Chondrocyte (in vitro differentiated cells): ENCODE measurements at regions not wholly inside any gene's neighbourhood (a gene's known extent, or its start where the extent isn't known, plus 50 kb on each side); places are given as distances from the start of the nearest gene placed in this dataset.

Experiments used
- DNase-seq: peaks from one replicate; pipeline ENCODE4 v3.0.0; 2021; ENCODE audit warnings: mixed read lengths, low spot score
- H3K27ac Mint-ChIP-seq: one replicate; pipeline ENCODE4 v1.8.0; 2021; ENCODE audit warnings: mild to moderate bottlenecking, moderate library complexity, mixed read lengths; ENCODE audit not compliant: unreplicated experiment
- H3K27me3 Mint-ChIP-seq: 2 replicates; pipeline ENCODE4 v1.8.0; 2021; ENCODE audit warnings: low read depth, mixed read lengths
- H3K36me3 Mint-ChIP-seq: 2 replicates; pipeline ENCODE4 v1.8.0; 2021; ENCODE audit warnings: low read depth, mixed read lengths
- H3K4me1 Mint-ChIP-seq: 2 replicates; pipeline ENCODE4 v1.8.0; 2021; ENCODE audit warnings: low read depth, mild to moderate bottlenecking, mixed read lengths
- H3K4me3 Mint-ChIP-seq: one replicate; pipeline ENCODE4 v1.8.0; 2021; ENCODE audit warnings: mild to moderate bottlenecking, moderate library complexity, mixed read lengths; ENCODE audit not compliant: unreplicated experiment
- H3K9me3 Mint-ChIP-seq: 2 replicates; pipeline ENCODE4 v1.8.0; 2021; ENCODE audit warnings: low read depth, mixed read lengths
- TF ChIP-seq, protein P1 (sequence below): fragments of 200-600 bp; sonication (generic); IDR thresholded peaks from 2 replicates; pipeline ENCODE4 v1.5.0; 2021; ENCODE audit warnings: antibody characterized with exemption, mild to moderate bottlenecking, moderate library complexity

DNA sequence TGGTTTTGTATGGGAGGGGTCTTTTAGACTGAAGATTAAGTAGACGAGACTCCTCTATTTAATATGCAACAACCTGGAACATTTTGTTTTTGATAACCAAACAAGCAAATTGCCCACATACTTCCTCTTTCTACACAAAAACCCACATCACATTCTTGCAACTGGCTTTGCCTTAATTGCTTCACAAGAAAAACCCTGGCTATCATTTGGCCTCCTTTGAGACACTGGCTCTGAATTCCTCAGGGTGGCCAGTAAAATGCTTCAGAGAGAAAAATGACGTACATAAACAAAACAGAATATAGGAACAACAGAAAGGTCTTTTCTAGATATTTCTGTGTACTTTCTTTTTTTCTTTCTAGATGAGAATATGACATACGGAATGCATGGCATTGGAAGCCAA lies 103.0 kb downstream of the TRIB2 start:
- TF ChIP-seq, protein P1, sequence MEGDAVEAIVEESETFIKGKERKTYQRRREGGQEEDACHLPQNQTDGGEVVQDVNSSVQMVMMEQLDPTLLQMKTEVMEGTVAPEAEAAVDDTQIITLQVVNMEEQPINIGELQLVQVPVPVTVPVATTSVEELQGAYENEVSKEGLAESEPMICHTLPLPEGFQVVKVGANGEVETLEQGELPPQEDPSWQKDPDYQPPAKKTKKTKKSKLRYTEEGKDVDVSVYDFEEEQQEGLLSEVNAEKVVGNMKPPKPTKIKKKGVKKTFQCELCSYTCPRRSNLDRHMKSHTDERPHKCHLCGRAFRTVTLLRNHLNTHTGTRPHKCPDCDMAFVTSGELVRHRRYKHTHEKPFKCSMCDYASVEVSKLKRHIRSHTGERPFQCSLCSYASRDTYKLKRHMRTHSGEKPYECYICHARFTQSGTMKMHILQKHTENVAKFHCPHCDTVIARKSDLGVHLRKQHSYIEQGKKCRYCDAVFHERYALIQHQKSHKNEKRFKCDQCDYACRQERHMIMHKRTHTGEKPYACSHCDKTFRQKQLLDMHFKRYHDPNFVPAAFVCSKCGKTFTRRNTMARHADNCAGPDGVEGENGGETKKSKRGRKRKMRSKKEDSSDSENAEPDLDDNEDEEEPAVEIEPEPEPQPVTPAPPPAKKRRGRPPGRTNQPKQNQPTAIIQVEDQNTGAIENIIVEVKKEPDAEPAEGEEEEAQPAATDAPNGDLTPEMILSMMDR: no peak
- Mint-ChIP-seq H3K4me1 (peaks cover 29% of the 10 kb centered on the region), H3K27me3 (no peaks in the 10 kb centered on the region), H3K9me3 (peaks cover 3% of the 10 kb centered on the region), H3K4me3 (no peak overlapping the region), H3K27ac (peak overlapping the region; percentile 93), H3K36me3 (peaks cover 2% of the 10 kb centered on the region)
- DNase-seq: no peak

DNA sequence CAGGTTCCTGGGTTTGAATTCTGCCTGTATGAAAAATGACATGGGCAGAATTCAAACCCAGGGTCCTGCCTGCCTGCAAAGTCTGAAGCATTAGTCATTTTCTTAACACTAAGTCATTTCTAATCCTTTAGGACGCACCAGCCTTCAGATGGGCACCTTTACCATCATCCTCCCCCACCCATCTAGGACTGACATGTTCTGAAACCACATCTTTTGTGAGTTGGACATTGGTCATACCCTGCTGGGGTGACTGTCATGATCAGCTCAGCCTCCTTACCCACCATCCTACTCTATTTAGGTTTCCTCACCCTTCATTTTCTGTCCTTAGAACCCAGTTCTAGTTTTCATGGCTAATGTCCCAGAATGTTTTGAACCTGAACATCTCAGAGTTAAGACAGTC lies 104.9 kb downstream of the TRIB2 start:
- Mint-ChIP-seq H3K4me3 (no peak overlapping the region), H3K9me3 (peaks cover 3% of the 10 kb centered on the region)

DNA sequence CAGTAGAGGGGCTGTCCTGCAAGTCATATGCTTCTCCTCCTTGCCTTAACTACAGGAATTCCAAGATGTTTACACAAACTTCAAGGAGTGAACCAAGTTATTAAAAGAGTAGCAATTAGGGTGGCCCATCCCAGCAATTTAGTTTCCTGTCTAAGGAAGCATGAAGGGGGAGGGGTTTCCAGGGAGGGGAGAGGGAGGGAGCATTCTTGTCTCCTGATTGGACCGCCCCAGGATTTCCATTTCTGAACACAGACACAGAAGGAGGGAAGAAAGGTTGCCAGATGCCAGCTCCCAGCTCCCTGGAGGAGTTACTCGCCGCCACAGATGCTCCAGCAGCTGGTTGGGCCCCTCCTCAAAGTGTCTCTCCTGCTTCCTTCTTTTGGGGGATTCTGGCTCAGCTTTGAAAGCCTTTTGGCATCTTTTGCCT lies 107.6 kb downstream of the TRIB2 start:
- DNase-seq: no peak
- Mint-ChIP-seq H3K27me3 (no peaks in the 10 kb centered on the region), H3K27ac (no peak overlapping the region), H3K4me3 (no peak overlapping the region), H3K9me3 (no peaks in the 10 kb centered on the region), H3K36me3 (no peaks in the 10 kb centered on the region), H3K4me1 (peaks cover 21% of the 10 kb centered on the region)
- TF ChIP-seq, protein P1: no peak

More for the DNA sequence above, 104.9 kb downstream of the TRIB2 start:
- H3K4me1 Mint-ChIP-seq: peaks cover 32% of the 10 kb centered on the region
- DNase-seq: no peak
- H3K27ac Mint-ChIP-seq: no peak overlapping the region
- TF ChIP-seq, protein P1: no peak
- H3K27me3 Mint-ChIP-seq: no peaks in the 10 kb centered on the region
- H3K36me3 Mint-ChIP-seq: peaks cover 2% of the 10 kb centered on the region

DNA sequence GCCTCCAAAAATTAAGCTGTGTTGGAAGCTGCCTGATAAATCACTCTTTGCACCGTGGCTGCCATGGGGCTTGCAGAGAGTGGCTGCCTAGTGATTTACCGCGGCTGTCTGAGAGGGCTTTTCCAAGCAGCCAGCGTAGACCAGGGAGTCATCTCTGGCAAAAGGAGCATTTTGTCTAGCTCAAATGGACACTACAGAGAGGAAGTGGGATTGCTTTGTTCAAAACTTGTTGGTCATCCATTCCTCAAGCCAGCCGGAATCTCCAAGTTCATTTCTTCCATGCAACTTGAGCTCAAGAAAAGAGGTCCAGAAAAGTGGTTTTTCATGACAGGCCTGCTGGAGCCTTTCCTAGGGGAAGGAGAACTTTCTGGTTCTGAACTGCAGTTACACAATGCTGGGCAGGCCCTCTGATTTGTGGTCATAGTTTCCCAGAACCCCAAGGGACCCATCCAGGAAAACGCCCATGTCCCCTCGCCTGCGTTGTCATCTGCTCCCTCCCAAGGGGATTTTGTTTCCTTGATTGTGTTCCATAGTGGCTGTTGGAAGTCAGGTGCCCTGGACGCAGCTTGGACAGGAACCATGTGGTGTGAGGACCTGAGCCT lies 108.1 kb downstream of the TRIB2 start:
- Mint-ChIP-seq H3K27me3 (no peaks in the 10 kb centered on the region), H3K36me3 (no peaks in the 10 kb centered on the region), H3K4me3 (no peak overlapping the region), H3K4me1 (peaks cover 16% of the 10 kb centered on the region), H3K27ac (no peak overlapping the region), H3K9me3 (no peaks in the 10 kb centered on the region)
- DNase-seq: no peak
- TF ChIP-seq, protein P1: no peak

DNA sequence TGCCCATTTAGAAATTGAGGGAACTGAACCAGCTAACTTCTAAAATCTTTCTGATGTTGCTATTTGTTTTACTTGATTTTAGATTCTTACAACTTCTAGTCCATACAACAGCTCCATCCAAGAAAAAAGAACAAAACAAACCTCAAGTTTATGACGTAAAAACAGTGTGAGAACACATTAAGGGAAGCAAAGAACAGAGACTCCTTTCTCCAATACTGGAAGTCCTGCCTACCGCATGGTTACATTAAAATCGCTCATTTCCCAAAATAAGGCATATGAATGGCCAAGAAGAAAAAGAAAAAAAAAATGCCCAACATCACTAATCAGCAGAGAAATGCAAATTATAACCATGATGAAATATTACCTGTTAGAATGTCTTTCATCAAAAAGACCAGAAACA lies 110.0 kb downstream of the TRIB2 start:
- TF ChIP-seq, protein P1: no peak
- Mint-ChIP-seq H3K36me3 (no peaks in the 10 kb centered on the region), H3K27ac (no peak overlapping the region), H3K4me3 (no peak overlapping the region), H3K4me1 (peaks cover 13% of the 10 kb centered on the region), H3K9me3 (no peaks in the 10 kb centered on the region), H3K27me3 (no peaks in the 10 kb centered on the region)
- DNase-seq: no peak
